ENCODE measurements at regions not wholly inside any gene's neighbourhood (a gene's known extent, or its start where the extent isn't known, plus 50 kb on each side); places are given as distances from the start of the nearest gene placed in this dataset.
"Not testable (repeated sequence)": the region's sequence is repeated elsewhere in the genome, so short reads cannot be mapped to it uniquely, and the experiment has no call there.

- no peak for DNase-seq (ENCODE audit: low spot score)
Measured at GRCh38 chr7:118944271-118944670, 719.8 kb downstream of the ANKRD7 start.

GRCh38 chr7:118945911-118946682, 721.6 kb downstream of the ANKRD7 start:
- no peak for DNase-seq (ENCODE audit: low spot score)

DNA sequence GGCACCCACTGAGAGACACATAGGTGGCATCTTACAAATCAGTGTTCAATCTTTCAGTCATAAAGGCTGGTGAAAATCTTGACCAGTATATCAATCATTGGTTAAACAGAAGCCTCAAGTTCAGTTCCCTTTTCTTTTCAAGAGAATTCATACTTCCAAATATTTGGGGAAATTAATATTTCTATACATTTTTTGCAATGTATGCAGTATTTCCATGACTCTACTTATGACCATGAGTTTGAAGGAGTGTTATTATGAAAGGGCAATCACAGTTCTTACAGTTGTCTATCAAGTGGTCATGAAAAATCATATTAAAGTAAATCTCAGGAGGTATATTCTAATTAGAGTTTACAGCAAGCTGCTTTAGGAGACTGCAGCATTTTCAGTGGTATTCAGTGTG, 724.0 kb downstream of the ANKRD7 start:
- no peak for DNase-seq (ENCODE audit: low spot score)

DNA sequence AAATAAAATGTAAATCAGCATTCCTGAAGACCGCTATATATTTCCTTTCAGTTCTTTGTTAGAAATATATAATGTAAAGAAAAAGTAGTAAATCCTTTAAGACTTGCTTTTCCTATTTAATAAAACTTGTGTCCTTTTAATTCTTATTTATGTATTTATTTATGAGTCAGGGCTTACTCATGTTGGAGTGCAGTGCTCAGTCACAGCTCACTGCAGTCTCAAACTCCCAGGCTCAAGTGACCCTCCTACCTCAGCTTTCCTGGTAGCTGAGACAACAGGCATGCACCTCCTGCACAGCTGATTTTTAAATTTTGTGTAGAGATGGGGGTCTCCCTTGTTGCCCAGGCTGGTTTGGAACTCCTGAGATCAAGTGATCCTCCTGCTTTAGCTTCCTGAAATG, 724.5 kb downstream of the ANKRD7 start:
- DNase-seq (ENCODE audit: low spot score), result peak; percentile 54

GRCh38 chr7:118956285-118956684, 731.8 kb downstream of the ANKRD7 start:
- DNase-seq (ENCODE audit: low spot score), result not testable (repeated sequence)

- DNase-seq (ENCODE audit: low spot score), result no peak
Measured at GRCh38 chr7:118969370-118969769, 744.9 kb downstream of the ANKRD7 start.

DNA sequence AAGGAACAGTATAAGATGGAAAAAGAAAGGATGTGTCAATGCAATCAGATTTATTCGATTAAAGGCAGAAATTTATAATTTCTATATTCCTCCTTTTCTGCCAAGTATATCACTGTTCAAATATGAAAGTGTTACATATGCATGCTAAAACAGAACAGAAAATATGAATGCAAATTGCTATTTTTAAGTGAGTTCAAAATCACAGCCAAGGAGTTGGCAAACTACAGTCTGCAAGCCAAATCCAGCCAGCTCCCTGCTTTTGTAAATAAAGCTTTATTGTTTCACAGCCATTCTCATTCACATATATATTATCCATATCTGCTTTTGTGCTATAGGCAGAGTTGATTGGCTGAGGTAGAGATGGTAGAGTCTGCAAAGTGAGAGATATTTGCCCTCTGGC, 747.2 kb downstream of the ANKRD7 start:
- DNase-seq (ENCODE audit: low spot score), result no peak

DNA sequence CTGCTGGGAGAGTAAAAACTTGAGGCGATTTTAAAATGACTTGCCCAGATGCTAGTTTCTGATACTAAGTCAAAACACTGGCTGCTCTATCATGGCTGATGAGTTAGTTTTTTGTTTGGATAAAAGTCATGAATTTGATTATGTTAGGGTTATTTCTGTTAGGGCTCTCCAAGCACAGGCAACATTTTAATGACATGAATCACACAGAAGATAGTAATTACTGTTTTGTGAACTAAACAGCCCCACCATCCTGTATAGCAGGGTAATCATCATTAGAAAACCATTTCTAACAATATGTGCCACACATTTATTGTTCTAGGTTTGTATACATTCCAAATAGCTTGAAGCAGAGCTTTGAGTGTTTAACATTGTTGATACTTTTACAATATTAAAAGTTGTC, 750.3 kb downstream of the ANKRD7 start:
- DNase-seq (ENCODE audit: low spot score), result no peak

DNA sequence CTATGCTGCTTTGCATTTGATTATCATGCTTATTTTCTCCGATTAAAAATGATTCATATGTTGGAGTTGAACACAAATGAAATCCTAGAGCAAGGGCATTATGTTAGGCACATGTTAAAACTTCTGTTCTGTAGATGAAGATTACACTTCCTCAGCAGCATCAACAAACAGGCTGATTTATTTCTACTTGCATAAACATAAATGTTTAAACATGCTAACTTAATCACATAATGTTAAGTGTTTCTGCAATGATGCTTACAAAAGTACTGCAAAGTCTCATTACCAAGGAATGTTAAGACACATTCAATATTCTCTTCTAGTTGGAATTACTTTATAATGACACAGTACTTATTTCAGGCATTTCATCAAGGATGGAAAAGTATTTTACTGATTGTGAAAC, 770.8 kb downstream of the ANKRD7 start:
- no peak for DNase-seq (ENCODE audit: low spot score)

DNA sequence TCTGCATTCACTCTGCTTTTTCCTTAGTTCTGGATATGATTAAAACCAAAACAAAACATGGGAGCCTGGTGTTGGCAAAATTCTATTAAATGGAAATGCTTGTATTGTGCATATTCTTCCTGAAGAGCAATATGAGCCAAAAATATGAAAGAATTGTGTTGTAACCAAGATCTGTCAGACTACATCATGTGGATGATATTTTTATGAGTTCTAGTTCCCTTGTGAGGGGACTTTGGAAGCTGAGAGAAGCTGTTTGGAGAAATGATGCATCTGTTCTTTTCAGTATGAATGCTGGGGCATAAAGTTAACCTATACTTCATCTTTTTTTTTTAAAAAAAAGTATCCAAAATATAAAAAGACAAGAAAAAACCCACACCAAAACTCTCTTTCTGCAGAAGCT, 782.7 kb downstream of the ANKRD7 start:
- no peak for DNase-seq (ENCODE audit: low spot score)

DNA sequence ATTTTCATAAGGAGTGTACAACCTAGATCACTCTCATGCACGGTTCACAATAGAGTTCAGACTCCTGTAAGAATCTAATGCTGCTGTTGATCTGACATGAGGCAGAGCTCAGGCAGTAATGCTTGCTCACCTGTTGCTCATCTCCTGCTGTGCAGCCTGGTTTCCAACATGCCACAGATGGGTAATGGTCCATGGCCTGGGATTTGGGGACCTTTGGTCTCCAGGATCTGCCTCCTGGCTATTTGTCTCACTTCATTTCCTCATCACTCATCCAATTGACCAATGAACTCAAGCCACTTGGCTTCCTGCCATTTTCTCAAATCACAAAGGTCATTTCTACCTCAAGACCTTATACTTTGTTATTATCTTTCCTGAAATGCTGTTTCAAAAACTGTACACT, 786.1 kb downstream of the ANKRD7 start:
- peak; percentile 57 for DNase-seq (ENCODE audit: low spot score)

DNA sequence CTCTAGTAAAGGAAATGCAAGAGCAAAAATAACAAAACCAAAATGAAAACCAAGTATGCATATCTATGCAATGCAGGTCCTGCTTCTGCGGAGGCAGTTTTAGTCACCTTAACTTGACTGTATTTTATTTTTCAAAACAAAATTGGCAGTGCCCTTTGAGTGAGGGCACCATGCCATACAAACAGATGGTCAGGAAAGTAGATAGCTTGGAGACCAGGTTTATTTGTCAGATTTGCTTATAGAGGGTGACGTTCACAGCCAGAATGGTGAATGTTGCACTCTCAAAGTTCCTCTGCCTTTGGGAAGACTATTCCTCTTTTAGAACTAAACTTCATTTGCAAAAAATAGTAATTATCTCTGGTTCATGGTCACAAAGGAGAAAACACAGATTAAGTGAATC, 801.9 kb downstream of the ANKRD7 start:
- no peak for DNase-seq (ENCODE audit: low spot score)

GRCh38 chr7:119028736-119029135, 804.2 kb downstream of the ANKRD7 start:
- DNase-seq (ENCODE audit: low spot score), result no peak

DNA sequence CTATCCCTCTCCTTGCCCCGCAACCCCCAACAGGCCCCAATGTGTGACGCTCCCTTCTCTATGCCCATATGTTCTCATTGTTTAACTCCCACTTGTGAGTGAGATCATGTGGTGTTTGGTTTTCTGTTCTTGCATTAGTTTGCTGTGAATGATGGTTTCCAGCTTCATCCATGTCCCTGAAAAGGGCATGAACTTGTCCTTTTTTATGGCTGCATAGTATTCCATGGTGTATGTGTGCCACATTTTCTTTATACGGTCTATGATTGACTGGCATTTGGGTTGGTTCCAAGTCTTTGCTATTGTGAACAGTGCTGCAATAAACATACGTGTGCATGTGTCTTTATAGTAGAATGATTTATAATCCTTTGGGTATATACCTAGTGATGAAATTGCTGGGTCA, 807.6 kb downstream of the ANKRD7 start:
- DNase-seq (ENCODE audit: low spot score), result not testable (repeated sequence)

GRCh38 chr7:119033641-119034040, 809.1 kb downstream of the ANKRD7 start:
- DNase-seq (ENCODE audit: low spot score), result no peak

GRCh38 chr7:119037941-119038340, 813.4 kb downstream of the ANKRD7 start:
- no peak for DNase-seq (ENCODE audit: low spot score)

DNA sequence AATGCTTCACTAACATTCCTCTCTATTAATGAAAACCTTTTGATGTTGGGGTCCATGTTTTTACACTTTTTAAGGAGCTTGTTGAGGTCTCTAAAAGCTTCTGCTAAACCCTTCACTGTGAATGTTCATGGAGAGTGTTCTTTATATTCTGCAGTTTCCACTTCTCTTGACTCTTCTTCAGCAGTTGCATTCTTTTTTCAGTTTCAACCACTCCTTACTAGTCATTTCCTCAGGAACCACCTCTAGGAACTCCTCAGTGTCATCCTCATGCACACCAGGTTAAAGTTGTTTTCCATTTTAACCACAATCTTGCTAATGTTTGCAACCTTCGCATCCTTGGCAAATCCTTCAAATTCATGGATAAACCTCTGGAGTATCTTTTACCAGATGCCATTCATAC, 821.6 kb downstream of the ANKRD7 start:
- no peak for DNase-seq (ENCODE audit: low spot score)

DNA sequence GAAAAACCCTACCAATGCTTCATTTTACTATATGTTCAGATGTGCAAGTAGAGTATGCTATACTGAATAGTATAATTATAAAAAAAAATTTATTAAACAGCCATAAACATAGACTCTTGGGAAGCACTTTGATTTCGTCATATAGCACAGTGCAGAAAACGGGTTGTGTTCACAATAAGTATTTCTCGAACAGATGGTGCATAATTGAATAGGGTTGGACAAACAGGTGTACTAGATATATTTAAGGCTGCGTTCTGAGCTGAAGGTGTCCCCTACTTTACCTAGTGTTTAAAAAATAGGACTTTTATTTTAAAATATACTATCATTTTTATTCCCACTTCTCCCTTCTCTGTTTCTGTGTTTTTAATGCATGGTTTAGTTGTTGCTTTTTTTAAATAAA, 841.5 kb downstream of the ANKRD7 start:
- DNase-seq (ENCODE audit: low spot score), result no peak

GRCh38 chr7:119086026-119086425, 861.5 kb downstream of the ANKRD7 start:
- no peak for DNase-seq (ENCODE audit: low spot score)

DNA sequence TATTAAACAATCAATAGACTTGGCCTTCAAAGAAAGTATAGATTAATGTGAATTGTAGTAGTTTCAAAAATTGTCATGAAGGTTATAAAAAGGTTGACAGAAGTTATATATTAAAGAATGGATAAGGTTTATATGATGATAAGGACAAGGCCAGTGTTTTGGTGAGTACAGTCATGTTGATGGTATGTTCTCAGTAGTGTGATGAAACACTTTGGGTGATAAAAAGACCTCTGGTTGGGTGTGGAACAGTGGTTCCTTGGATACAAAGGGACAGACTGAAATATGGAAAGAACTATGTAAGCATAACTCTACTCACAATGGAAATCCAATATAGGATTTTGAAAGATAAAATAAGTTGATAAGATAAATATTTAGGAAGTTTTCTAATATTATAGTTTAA, 866.3 kb downstream of the ANKRD7 start:
- DNase-seq (ENCODE audit: low spot score), result peak; percentile 12

DNA sequence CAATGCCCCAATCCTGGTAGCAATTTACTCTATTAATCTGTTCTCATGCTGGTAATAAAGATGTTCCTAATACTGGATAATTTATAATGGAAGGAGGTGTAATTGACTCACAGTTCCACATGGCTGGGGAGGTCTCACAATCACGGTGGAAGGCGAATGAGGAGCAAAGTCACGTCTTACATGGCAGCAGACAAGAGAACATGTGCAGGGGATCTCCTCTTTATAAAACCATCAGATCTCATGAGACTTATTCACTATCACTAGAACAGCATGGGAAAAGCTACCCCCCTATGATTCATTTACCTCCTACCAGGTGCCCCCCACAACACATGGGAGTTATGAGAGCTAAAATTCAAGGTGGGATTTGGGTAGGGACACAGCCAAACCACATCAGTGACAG, 872.2 kb downstream of the ANKRD7 start:
- no peak for DNase-seq (ENCODE audit: low spot score)

DNA sequence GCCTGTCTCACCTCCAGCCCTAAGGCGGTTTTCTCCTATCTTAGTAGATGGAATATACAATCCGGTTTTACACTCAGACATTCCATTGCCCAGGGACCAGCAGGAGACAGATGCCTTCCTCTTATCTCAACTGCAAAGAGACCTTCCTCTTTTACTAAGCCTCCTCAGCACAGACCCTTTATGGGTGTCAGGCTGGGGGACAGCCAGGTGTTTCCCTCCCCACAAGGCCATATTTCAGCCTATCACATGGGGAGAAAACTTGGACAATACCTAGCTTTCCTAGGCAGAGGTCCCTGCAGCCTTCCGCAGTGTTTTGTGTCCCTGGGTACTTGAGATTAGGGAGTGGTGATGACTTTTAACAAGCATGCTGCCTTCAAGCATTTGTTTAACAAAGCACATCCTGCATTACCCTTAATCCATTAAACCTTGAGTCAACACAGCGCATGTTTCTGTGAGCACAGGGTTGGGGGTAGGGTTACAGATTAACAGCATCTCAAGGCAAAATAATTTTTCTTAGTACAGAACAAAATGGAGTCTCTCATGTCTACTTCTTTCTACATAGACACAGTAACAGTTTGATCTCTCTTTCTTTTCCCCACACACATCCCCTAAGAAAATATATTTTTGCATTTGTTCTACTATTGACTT, 876.2 kb downstream of the ANKRD7 start:
- DNase-seq (ENCODE audit: low spot score), result peak; percentile 24

DNA sequence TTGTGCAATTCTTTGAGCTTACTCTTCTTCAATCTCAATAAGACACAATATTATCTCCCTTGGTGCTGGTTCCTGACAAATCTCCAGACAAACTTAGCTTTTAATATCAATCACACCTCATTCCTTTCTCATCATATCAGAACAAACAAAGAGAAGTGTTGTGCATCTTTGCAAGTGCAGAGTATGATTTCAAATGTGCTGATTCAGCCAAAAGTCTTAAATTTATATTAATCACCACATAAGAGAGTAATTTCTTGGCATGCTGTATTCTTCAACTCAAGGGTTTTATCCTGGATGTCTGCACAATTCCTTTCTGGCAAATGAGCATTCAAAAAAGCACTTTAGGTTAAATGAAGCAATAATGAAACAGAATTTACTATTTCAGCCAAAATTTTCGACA, 877.8 kb downstream of the ANKRD7 start:
- DNase-seq (ENCODE audit: low spot score), result no peak

DNA sequence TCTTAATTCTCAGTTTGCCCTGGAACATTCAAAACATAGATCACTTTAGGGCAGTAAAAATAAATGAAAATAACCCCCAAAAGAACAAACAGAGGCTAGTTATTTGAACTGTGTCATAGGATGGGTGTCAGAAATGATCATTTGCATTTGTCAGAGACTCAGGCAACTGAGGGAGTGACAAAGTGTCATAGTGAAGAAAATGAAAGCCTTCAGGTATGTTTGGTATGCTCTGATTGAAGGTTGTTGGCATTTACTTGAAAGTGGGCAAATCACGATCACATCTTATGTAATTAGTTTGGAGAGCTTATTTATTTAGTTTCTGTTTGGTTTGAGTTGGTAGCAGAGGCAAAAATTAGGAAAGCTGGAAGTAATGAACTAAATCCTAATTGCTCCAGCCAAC, 880.9 kb downstream of the ANKRD7 start:
- peak; percentile 24 for DNase-seq (ENCODE audit: low spot score)

Data from kidney tubule cell (primary cell).